OCI-LY7 (cell line): ENCODE measurements at regions not wholly inside any gene's neighbourhood (a gene's known extent, or its start where the extent isn't known, plus 50 kb on each side); places are given as distances from the start of the nearest gene placed in this dataset.

Experiments used
- BruUV-seq: library from RNA; stranded (reverse); fragments of 400-500 nt; replicated peaks from 2 replicates; lab custom pipeline; 2021; lab: Mats Ljungman, UMichigan
- CTCF ChIA-PET: fragments of 300-600 bp; sonication (Branson Sonifier 250); formaldehyde crosslinking; loops from one replicate; lab custom pipeline; 2022; ENCODE audit warnings: antibody characterized with exemption; ENCODE audit not compliant: unreplicated experiment; lab: Charles Lee
- POLR2A ChIA-PET: fragments of 300-600 bp; sonication (Branson Sonifier 250); formaldehyde crosslinking; loops from one replicate; lab custom pipeline; 2022; ENCODE audit warnings: antibody characterized with exemption; lab: Charles Lee
- DNase-seq: peaks from one replicate; pipeline ENCODE4 v3.0.0-alpha.2; 2015; ENCODE audit warnings: low spot score
- H2AFZ ChIP-seq: fragments of 200-600 bp; sonication (generic), shearing (Covaris generic); 2 replicates; pipeline ENCODE4 v1.6.1; 2014; ENCODE audit warnings: mild to moderate bottlenecking, antibody characterized with exemption, low read length, moderate library complexity
- H3K27ac ChIP-seq: fragments of 200-600 bp; sonication (generic); 2 replicates; pipeline ENCODE4 v1.5.1; 2014; ENCODE audit warnings: mixed run types, low read depth, mild to moderate bottlenecking, moderate library complexity, low read length, inconsistent platforms; ENCODE audit not compliant: poor library complexity, severe bottlenecking
- H3K36me3 ChIP-seq: fragments of 200-600 bp; sonication (generic); 2 replicates; pipeline ENCODE4 v1.6.1; 2014; ENCODE audit warnings: mild to moderate bottlenecking, antibody characterized with exemption, low read length, moderate library complexity, mixed read lengths; ENCODE audit not compliant: insufficient read depth
- H3K4me1 ChIP-seq: fragments of 200-600 bp; sonication (generic); 2 replicates; pipeline ENCODE4 v1.5.1; 2014; ENCODE audit warnings: mild to moderate bottlenecking, low read length; ENCODE audit not compliant: insufficient read depth, poor library complexity, severe bottlenecking
- H3K4me2 ChIP-seq: fragments of 200-600 bp; sonication (generic); 2 replicates; pipeline ENCODE4 v1.6.1; 2014; ENCODE audit warnings: mild to moderate bottlenecking, low read length
- H3K4me3 ChIP-seq: fragments of 200-600 bp; sonication (generic); 2 replicates; pipeline ENCODE4 v1.5.1; 2014; ENCODE audit warnings: mild to moderate bottlenecking, low read depth, low read length; ENCODE audit not compliant: poor library complexity, severe bottlenecking
- H3K79me2 ChIP-seq: fragments of 200-600 bp; sonication (generic); 2 replicates; pipeline ENCODE4 v1.6.1; 2016; ENCODE audit warnings: low read depth, mild to moderate bottlenecking, low read length, moderate library complexity, mixed read lengths; ENCODE audit not compliant: insufficient read depth
- H3K9me2 ChIP-seq: fragments of 200-600 bp; sonication (generic); 2 replicates; pipeline ENCODE4 v1.6.1; 2016; ENCODE audit warnings: mild to moderate bottlenecking, low read length, mixed read lengths; ENCODE audit not compliant: insufficient read depth
- H3K9me3 ChIP-seq: fragments of 200-600 bp; sonication (generic); 2 replicates; pipeline ENCODE4 v1.6.1; 2014; ENCODE audit warnings: mild to moderate bottlenecking, mixed run types, low read length, mixed read lengths
- H4K20me1 ChIP-seq: fragments of 200-600 bp; sonication (generic); 2 replicates; pipeline ENCODE4 v1.6.1; 2014; ENCODE audit warnings: mild to moderate bottlenecking, antibody characterized with exemption, low read length, moderate library complexity, mixed read lengths; ENCODE audit not compliant: insufficient read depth
- CTCF ChIP-seq: fragments of 200-600 bp; sonication (generic); conservative IDR thresholded peaks from 2 replicates; pipeline ENCODE4 v1.5.1; 2014; ENCODE audit warnings: mild to moderate bottlenecking, antibody characterized with exemption, low read length, moderate library complexity, mixed read lengths
- EZH2phosphoT487 ChIP-seq: fragments of 200-600 bp; sonication (generic); IDR thresholded peaks from 2 replicates; pipeline ENCODE4 v1.6.1; 2018; ENCODE audit warnings: low read depth, borderline replicate concordance, mild to moderate bottlenecking, mixed run types, antibody characterized with exemption, low read length, moderate library complexity, mixed read lengths
- intact Hi-C: fragments of 100-400 bp; cut with micrococcal nuclease; formaldehyde crosslinking; loops from one replicate; pipeline ENCODE4 v1.10.0; 2022; ENCODE audit not compliant: unreplicated experiment

GRCh38 chr5:98492258-98492657 lies 281.2 kb upstream of the RGMB start:
- H3K4me2 ChIP-seq = no peak overlapping the region
- H3K27ac ChIP-seq = no peak overlapping the region
- no TSS peak for BruUV-seq
- H3K9me3 ChIP-seq = no peaks in the 10 kb centered on the region
- no peaks in the 10 kb centered on the region for H3K36me3 ChIP-seq
- H3K4me1 ChIP-seq = no peaks in the 10 kb centered on the region
- intact Hi-C loops = no loop called here
- DNase-seq = no peak
- no peak overlapping the region for H3K4me3 ChIP-seq
- CTCF ChIA-PET = no interaction called here
- H2AFZ ChIP-seq = no peak overlapping the region
- H3K79me2 ChIP-seq = no peaks in the 10 kb centered on the region
- no peaks in the 10 kb centered on the region for H3K9me2 ChIP-seq
- POLR2A ChIA-PET = no interaction called here
- H4K20me1 ChIP-seq = no peaks in the 10 kb centered on the region
- no peak for TF ChIP-seq EZH2phosphoT487
- TF ChIP-seq CTCF = no peak

- no peak for TF ChIP-seq EZH2phosphoT487
- TF ChIP-seq CTCF = no peak
- intact Hi-C loops = no loop called here
- H3K27ac ChIP-seq = no peak overlapping the region
- no peaks in the 10 kb centered on the region for H3K79me2 ChIP-seq
- H2AFZ ChIP-seq = no peak overlapping the region
- no TSS peak for BruUV-seq
- ChIA-PET CTCF (no interaction called here), POLR2A (no interaction called here)
- no peaks in the 10 kb centered on the region for H3K36me3 ChIP-seq
- H3K4me3 ChIP-seq = no peak overlapping the region
- no peak for DNase-seq
- no peak overlapping the region for H3K4me2 ChIP-seq
- H3K9me3 ChIP-seq = no peaks in the 10 kb centered on the region
- H3K4me1 ChIP-seq = no peaks in the 10 kb centered on the region
- no peaks in the 10 kb centered on the region for H3K9me2 ChIP-seq
- H4K20me1 ChIP-seq = no peaks in the 10 kb centered on the region
Observed at GRCh38 chr5:98497418-98497817, 276.0 kb upstream of the RGMB start.

GRCh38 chr5:98498028-98498427 lies 275.4 kb upstream of the RGMB start:
- no peak for DNase-seq
- Histone ChIP-seq H3K36me3 (no peaks in the 10 kb centered on the region), H4K20me1 (no peaks in the 10 kb centered on the region), H3K79me2 (no peaks in the 10 kb centered on the region), H3K4me2 (no peak overlapping the region), H3K9me3 (no peaks in the 10 kb centered on the region), H3K27ac (no peak overlapping the region), H2AFZ (no peak overlapping the region), H3K4me3 (no peak overlapping the region), H3K9me2 (no peaks in the 10 kb centered on the region), H3K4me1 (no peaks in the 10 kb centered on the region)
- ChIA-PET POLR2A (interaction anchor here (0.7 kb wide), 1 partner anchor 949 kb away, joined by 5 read pairs; no protein-coding TSS in a partner anchor), CTCF (no interaction called here)
- BruUV-seq = no TSS peak
- intact Hi-C loops = no loop called here
- TF ChIP-seq CTCF (no peak), EZH2phosphoT487 (no peak)
